ENCODE measurements at regions not wholly inside any gene's neighbourhood (a gene's known extent, or its start where the extent isn't known, plus 50 kb on each side); places are given as distances from the start of the nearest gene placed in this dataset.

- Mint-ChIP-seq H3K4me1 (no peaks in the 10 kb centered on the region), H3K27ac (no peak overlapping the region), H3K27me3 (ENCODE audit: low read depth) (no peaks in the 10 kb centered on the region), H3K36me3 (no peaks in the 10 kb centered on the region), H3K9me3 (peaks cover 8% of the 10 kb centered on the region), H3K4me3 (no peak overlapping the region)
- TF ChIP-seq CTCF (IDR thresholded peaks at IDR 0.05; ENCODE audit: unreplicated experiment), result no peak
- no peak for DNase-seq (ENCODE audit: low spot score in 2 of 2, unreplicated experiment in 2 of 2)
Measured at GRCh38 chr9:102842423-102842822, 152.7 kb upstream of the CYLC2 start.

- no peaks in the 10 kb centered on the region for H3K4me1 Mint-ChIP-seq
- no peaks in the 10 kb centered on the region for H3K27me3 Mint-ChIP-seq (ENCODE audit: low read depth)
- no peaks in the 10 kb centered on the region for H3K9me3 Mint-ChIP-seq
- no peak overlapping the region for H3K27ac Mint-ChIP-seq
- TF ChIP-seq CTCF (IDR thresholded peaks at IDR 0.05; ENCODE audit: unreplicated experiment), result no peak
- H3K36me3 Mint-ChIP-seq, result no peaks in the 10 kb centered on the region
- H3K4me3 Mint-ChIP-seq, result no peak overlapping the region
- DNase-seq (ENCODE audit: low spot score in 2 of 2, unreplicated experiment in 2 of 2), result no peak
Measured at GRCh38 chr9:102841376-102841775, 153.8 kb upstream of the CYLC2 start.

- H3K9me3 Mint-ChIP-seq, result no peaks in the 10 kb centered on the region
- no peak overlapping the region for H3K27ac Mint-ChIP-seq
- H3K27me3 Mint-ChIP-seq (ENCODE audit: low read depth), result no peaks in the 10 kb centered on the region
- no peaks in the 10 kb centered on the region for H3K4me1 Mint-ChIP-seq
- no peak for DNase-seq (ENCODE audit: low spot score in 2 of 2, unreplicated experiment in 2 of 2)
- H3K4me3 Mint-ChIP-seq, result no peak overlapping the region
- no peaks in the 10 kb centered on the region for H3K36me3 Mint-ChIP-seq
- TF ChIP-seq CTCF (IDR thresholded peaks at IDR 0.05; ENCODE audit: unreplicated experiment), result no peak
Measured at GRCh38 chr9:102840335-102840734, 154.8 kb upstream of the CYLC2 start.

GRCh38 chr9:102832814-102833213 is 162.3 kb upstream of the CYLC2 start:
- TF ChIP-seq CTCF (IDR thresholded peaks at IDR 0.05; ENCODE audit: unreplicated experiment), result no peak
- Mint-ChIP-seq H3K27me3 (ENCODE audit: low read depth) (no peaks in the 10 kb centered on the region), H3K27ac (no peak overlapping the region), H3K4me3 (no peak overlapping the region), H3K36me3 (no peaks in the 10 kb centered on the region), H3K9me3 (no peaks in the 10 kb centered on the region), H3K4me1 (no peaks in the 10 kb centered on the region)
- DNase-seq (ENCODE audit: low spot score in 2 of 2, unreplicated experiment in 2 of 2), result no peak

GRCh38 chr9:102796244-102796643 is 198.9 kb upstream of the CYLC2 start:
- DNase-seq (ENCODE audit: low spot score in 2 of 2, unreplicated experiment in 2 of 2), result no peak
- no peaks in the 10 kb centered on the region for H3K36me3 Mint-ChIP-seq
- H3K27ac Mint-ChIP-seq, result no peak overlapping the region
- H3K4me3 Mint-ChIP-seq, result no peak overlapping the region
- H3K4me1 Mint-ChIP-seq, result no peaks in the 10 kb centered on the region
- peaks cover 23% of the 10 kb centered on the region for H3K9me3 Mint-ChIP-seq
- TF ChIP-seq CTCF (IDR thresholded peaks at IDR 0.05; ENCODE audit: unreplicated experiment), result no peak
- H3K27me3 Mint-ChIP-seq (ENCODE audit: low read depth), result no peaks in the 10 kb centered on the region

GRCh38 chr9:102795532-102795931 is 199.6 kb upstream of the CYLC2 start:
- no peak for DNase-seq (ENCODE audit: low spot score in 2 of 2, unreplicated experiment in 2 of 2)
- Mint-ChIP-seq H3K4me3 (no peak overlapping the region), H3K9me3 (peaks cover 23% of the 10 kb centered on the region), H3K27me3 (ENCODE audit: low read depth) (no peaks in the 10 kb centered on the region), H3K27ac (no peak overlapping the region), H3K36me3 (no peaks in the 10 kb centered on the region), H3K4me1 (no peaks in the 10 kb centered on the region)
- TF ChIP-seq CTCF (IDR thresholded peaks at IDR 0.05; ENCODE audit: unreplicated experiment), result no peak
